Fibroblast of peridontal ligament (primary cell): ENCODE measurements at regions not wholly inside any gene's neighbourhood (a gene's known extent, or its start where the extent isn't known, plus 50 kb on each side); places are given as distances from the start of the nearest gene placed in this dataset.
A peak's percentile ranks its signal among the peaks of the same experiment; 100 is the strongest.

Source experiments
- DNase-seq: peaks from one replicate; pipeline ENCODE4 v3.0.0-alpha.2; 2010; ENCODE audit errors: extremely low read depth

GRCh38 chr2:41722668-41723369, 325.0 kb upstream of the PKDCC start:
- peak; percentile 76 for DNase-seq

- DNase-seq = no peak
Measured at GRCh38 chr2:41723526-41723925, 324.3 kb upstream of the PKDCC start.

GRCh38 chr2:41724465-41724864, 323.4 kb upstream of the PKDCC start:
- no peak for DNase-seq

GRCh38 chr2:41725901-41726300, 321.9 kb upstream of the PKDCC start:
- DNase-seq = no peak

- no peak for DNase-seq
Measured at GRCh38 chr2:41726364-41726763, 321.5 kb upstream of the PKDCC start.

- no peak for DNase-seq
Measured at GRCh38 chr2:41727152-41727551, 320.7 kb upstream of the PKDCC start.

- DNase-seq = no peak
Measured at GRCh38 chr2:41727711-41728110, 320.1 kb upstream of the PKDCC start.

- no peak for DNase-seq
Measured at GRCh38 chr2:41728788-41729338, 319.0 kb upstream of the PKDCC start.

- DNase-seq = no peak
Measured at GRCh38 chr2:41729800-41730364, 317.9 kb upstream of the PKDCC start.

GRCh38 chr2:41735006-41735405, 312.8 kb upstream of the PKDCC start:
- DNase-seq = no peak

GRCh38 chr2:41735476-41735875, 312.3 kb upstream of the PKDCC start:
- DNase-seq = peak; percentile 41

GRCh38 chr2:41736105-41736567, 311.7 kb upstream of the PKDCC start:
- peak; percentile 46 for DNase-seq

- DNase-seq = no peak
Measured at GRCh38 chr2:41736586-41736985, 311.2 kb upstream of the PKDCC start.

GRCh38 chr2:41737888-41738287, 309.9 kb upstream of the PKDCC start:
- peak; percentile 70 for DNase-seq

- DNase-seq = no peak
Measured at GRCh38 chr2:41741951-41742595, 305.7 kb upstream of the PKDCC start.

- DNase-seq = no peak
Measured at GRCh38 chr2:41743324-41743723, 304.5 kb upstream of the PKDCC start.

GRCh38 chr2:41750829-41751228, 297.0 kb upstream of the PKDCC start:
- DNase-seq = no peak

- DNase-seq = no peak
Measured at GRCh38 chr2:41759880-41760279, 287.9 kb upstream of the PKDCC start.

GRCh38 chr2:41763141-41763540, 284.7 kb upstream of the PKDCC start:
- DNase-seq = no peak

GRCh38 chr2:41764131-41764530, 283.7 kb upstream of the PKDCC start:
- DNase-seq = no peak

- DNase-seq = no peak
Measured at GRCh38 chr2:41764919-41765318, 282.9 kb upstream of the PKDCC start.

- DNase-seq = no peak
Measured at GRCh38 chr2:41768310-41768709, 279.5 kb upstream of the PKDCC start.

GRCh38 chr2:41771710-41772109, 276.1 kb upstream of the PKDCC start:
- DNase-seq = no peak
